IMR-90 (cell line): ENCODE measurements at regions not wholly inside any gene's neighbourhood (a gene's known extent, or its start where the extent isn't known, plus 50 kb on each side); places are given as distances from the start of the nearest gene placed in this dataset.

Experiments
- ATAC-seq: fragments of 200-7000 bp; cut with Tn5 transposase; 2 replicates; pipeline ENCODE4 v1.9.1; 2020; ENCODE audit warnings: low read depth, mild to moderate bottlenecking, moderate library complexity
- BruUV-seq: library from RNA; stranded (reverse); fragments of 400-500 nt; replicated peaks from 2 replicates; lab custom pipeline; 2021; lab: Mats Ljungman, UMichigan
- CTCF ChIA-PET: fragments of 300-600 bp; formaldehyde crosslinking; extraction: SDS; loops from one replicate; lab custom pipeline; 2021; ENCODE audit warnings: antibody characterized with exemption; lab: Yijun Ruan, JAX
- POLR2A ChIA-PET: fragments of 300-600 bp; sonication (Branson Sonifier 250); formaldehyde crosslinking; loops from one replicate; lab custom pipeline; 2022; ENCODE audit warnings: antibody characterized with exemption; ENCODE audit not compliant: unreplicated experiment; lab: Charles Lee
- DNase-seq: peaks from one replicate; pipeline ENCODE4 v3.0.0; 2013
- H2AFZ ChIP-seq: replicated peaks from 2 replicates; pipeline ENCODE3; 2013; ENCODE audit warnings: low read length, mild to moderate bottlenecking; ENCODE audit not compliant: poor library complexity
- H2AK5ac ChIP-seq: 2 replicates; pipeline ENCODE4 v1.6.1; 2013; ENCODE audit warnings: low read depth, low read length, inconsistent platforms
- H2AK9ac ChIP-seq: replicated peaks from 2 replicates; pipeline ENCODE3; 2013; ENCODE audit warnings: mild to moderate bottlenecking, low read depth, low read length, moderate library complexity; ENCODE audit not compliant: poor library complexity
- H2BK120ac ChIP-seq: 2 replicates; pipeline ENCODE4 v1.6.1; 2013; ENCODE audit warnings: low read depth, low read length, inconsistent platforms
- H2BK15ac ChIP-seq: 3 replicates; pipeline ENCODE4 v1.6.1; 2013; ENCODE audit warnings: low read depth, low read length, inconsistent platforms
- H2BK20ac ChIP-seq: 2 replicates; pipeline ENCODE4 v1.6.1; 2013; ENCODE audit warnings: low read depth, mild to moderate bottlenecking, inconsistent platforms, low read length, moderate library complexity
- H2BK5ac ChIP-seq: 2 replicates; pipeline ENCODE4 v1.6.1; 2013; ENCODE audit warnings: mild to moderate bottlenecking, low read depth, low read length, inconsistent platforms; ENCODE audit not compliant: poor library complexity, severe bottlenecking
- H3K14ac ChIP-seq: replicated peaks from 2 replicates; pipeline ENCODE4 v1.6.1; 2013; ENCODE audit warnings: low read depth, low read length, inconsistent platforms
- H3K18ac ChIP-seq: 2 replicates; pipeline ENCODE4 v1.6.1; 2013; ENCODE audit warnings: low read depth, low read length, control low read depth
- H3K23ac ChIP-seq: 2 replicates; pipeline ENCODE4 v1.6.1; 2013; ENCODE audit warnings: low read depth, low read length, inconsistent platforms
- H3K27ac ChIP-seq: 2 replicates; pipeline ENCODE4 v1.5.1; 2013; ENCODE audit warnings: mild to moderate bottlenecking, control low read depth, low read length; ENCODE audit not compliant: insufficient read depth
- H3K27me3 ChIP-seq: 2 replicates; pipeline ENCODE4 v1.6.1; 2013; ENCODE audit warnings: low read length; ENCODE audit not compliant: control insufficient read depth, insufficient read depth
- H3K36me3 ChIP-seq: 2 replicates; pipeline ENCODE4 v1.6.1; 2013; ENCODE audit warnings: low read length, mixed read lengths; ENCODE audit not compliant: control insufficient read depth, insufficient read depth
- H3K4ac ChIP-seq: 2 replicates; pipeline ENCODE4 v1.6.1; 2013; ENCODE audit warnings: low read depth, low read length, inconsistent platforms
- H3K4me1 ChIP-seq: 2 replicates; pipeline ENCODE4 v1.6.1; 2013; ENCODE audit warnings: low read length, mixed read lengths; ENCODE audit not compliant: control insufficient read depth, insufficient read depth
- H3K4me2 ChIP-seq: 2 replicates; pipeline ENCODE4 v1.6.1; 2013; ENCODE audit warnings: low read depth, mild to moderate bottlenecking, control low read depth, low read length, moderate library complexity
- H3K4me3 ChIP-seq: 2 replicates; pipeline ENCODE4 v1.5.1; 2013; ENCODE audit warnings: low read depth, mild to moderate bottlenecking, control low read depth, low read length, moderate library complexity; ENCODE audit not compliant: insufficient read depth
- H3K56ac ChIP-seq: 2 replicates; pipeline ENCODE4 v1.6.1; 2013; ENCODE audit warnings: low read length, inconsistent platforms; ENCODE audit not compliant: insufficient read depth; ENCODE audit errors: extremely low read depth
- H3K79me1 ChIP-seq, 2 experiments: 2 replicates each; pipeline ENCODE4 v1.6.1; 2013; ENCODE audit warnings: low read length in 2 of 2, inconsistent platforms in 1 of 2, low read depth in 1 of 2
- H3K9ac ChIP-seq: 2 replicates; pipeline ENCODE4 v1.6.1; 2013; ENCODE audit warnings: low read depth, low read length, control low read depth
- H3K9me1 ChIP-seq: 2 replicates; pipeline ENCODE4 v1.6.1; 2013; ENCODE audit warnings: low read length, inconsistent platforms; ENCODE audit not compliant: insufficient read depth
- H3K9me3 ChIP-seq: 2 replicates; pipeline ENCODE4 v1.6.1; 2013; ENCODE audit warnings: low read length; ENCODE audit not compliant: control insufficient read depth, insufficient read depth
- H4K20me1 ChIP-seq: 2 replicates; pipeline ENCODE4 v1.6.1; 2013; ENCODE audit warnings: low read length, inconsistent platforms; ENCODE audit not compliant: insufficient read depth
- H4K5ac ChIP-seq: 2 replicates; pipeline ENCODE4 v1.6.1; 2013; ENCODE audit warnings: mild to moderate bottlenecking, low read depth, low read length, control low read depth
- H4K8ac ChIP-seq, 2 experiments: 2 replicates each; pipeline ENCODE4 v1.6.1; 2013; ENCODE audit warnings: low read depth in 2 of 2, low read length in 2 of 2, control low read depth in 1 of 2, inconsistent platforms in 1 of 2
- H4K91ac ChIP-seq: 2 replicates; pipeline ENCODE4 v1.6.1; 2013; ENCODE audit warnings: low read depth, low read length, inconsistent platforms; ENCODE audit not compliant: insufficient read depth
- BHLHE40 ChIP-seq: fragments of 150-350 bp; IDR thresholded peaks from 2 replicates; pipeline ENCODE4 v1.6.1; 2016; ENCODE audit warnings: mild to moderate bottlenecking, low read depth, low read length
- ELK1 ChIP-seq: fragments of 150-350 bp; IDR thresholded peaks from 2 replicates; pipeline ENCODE4 v1.6.1; 2016; ENCODE audit warnings: low read depth, mild to moderate bottlenecking, low read length, moderate library complexity, borderline replicate concordance
- WGBS, 2 experiments: methylation state at CpG; one replicate each; pipeline versions ENCODE4 v1.1.5 to v1.1.7; 2013; ENCODE audit warnings: missing lambda C conversion rate in 2 of 2; ENCODE audit not compliant: insufficient read length in 1 of 2; ENCODE audit errors: extremely low coverage in 2 of 2; 5-methylcytosine and 5-hydroxymethylcytosine counted together
- dilution Hi-C: fragments of 300-500 bp; cut with HindIII; formaldehyde crosslinking; loops from one replicate; pipeline ENCODE4 v1.14.3; 2018; ENCODE audit warnings: low sequenced_read_pairs; ENCODE audit not compliant: unreplicated experiment
- in situ Hi-C: fragments of 300-500 bp; cut with MboI; formaldehyde crosslinking; loops from 3 replicates; pipeline ENCODE4 v1.14.3; 2019; ENCODE audit warnings: low sequenced_read_pairs, inconsistent platforms, mixed read lengths
- intact Hi-C: fragments of 100-400 bp; cut with micrococcal nuclease; formaldehyde crosslinking; loops from 2 replicates; pipeline ENCODE4 v1.10.0; 2022

- Histone ChIP-seq H2BK5ac (no peak overlapping the region), H3K27ac (no peak overlapping the region), H2BK20ac (no peak overlapping the region), H4K91ac (no peak overlapping the region), H3K18ac (no peak overlapping the region), H3K4me1 (no peaks in the 10 kb centered on the region), H2BK120ac (no peak overlapping the region), H3K23ac (no peak overlapping the region), H2AK9ac (no peak overlapping the region), H4K8ac (no peak overlapping the region), H4K5ac (no peak overlapping the region), H4K20me1 (no peaks in the 10 kb centered on the region), H3K56ac (no peak overlapping the region), H3K27me3 (no peaks in the 10 kb centered on the region), H3K4me2 (no peak overlapping the region), H2AFZ (no peak overlapping the region), H2BK15ac (no peak overlapping the region), H3K14ac (no peak overlapping the region), H3K79me1 (no peaks in the 10 kb centered on the region), H3K9ac (no peak overlapping the region), H3K9me3 (no peaks in the 10 kb centered on the region), H3K36me3 (no peaks in the 10 kb centered on the region), H3K4me3 (no peak overlapping the region), H3K4ac (no peak overlapping the region), H3K9me1 (no peaks in the 10 kb centered on the region), H2AK5ac (no peak overlapping the region)
- ATAC-seq, result peak; percentile 62
- ChIA-PET POLR2A (no interaction called here), CTCF (no interaction called here)
- intact Hi-C loops, result no loop called here
- in situ Hi-C loops, result no loop called here
- no TSS peak for BruUV-seq
- WGBS, 2 experiments, result no CpG with 5 or more reads among the region's 1 CpG
- TF ChIP-seq ELK1 (no peak), BHLHE40 (no peak)
- dilution Hi-C loops, result no loop called here
- peak; percentile 50 for DNase-seq
These were observed 214.7 kb upstream of the PTCHD4 start for GRCh38 chr6:48325701-48326100.
